BJ (cell line): ENCODE measurements at regions not wholly inside any gene's neighbourhood (a gene's known extent, or its start where the extent isn't known, plus 50 kb on each side); places are given as distances from the start of the nearest gene placed in this dataset.
"Not testable (repeated sequence)": the region's sequence is repeated elsewhere in the genome, so short reads cannot be mapped to it uniquely, and the experiment has no call there.

ENCODE experiments used
- CTCF ChIA-PET: fragments of 350-600 bp; formaldehyde crosslinking; extraction: SDS; loops from one replicate; lab custom pipeline; 2021; ENCODE audit warnings: antibody characterized with exemption, inconsistent platforms; lab: Yijun Ruan, JAX
- POLR2A ChIA-PET: fragments of 300-600 bp; sonication (Branson Sonifier 250); formaldehyde crosslinking; extraction: SDS; loops from one replicate; lab custom pipeline; 2021; ENCODE audit warnings: antibody characterized with exemption; lab: Charles Lee
- DNase-seq: peaks from one replicate; pipeline ENCODE4 v3.0.0-alpha.2; 2011; ENCODE audit warnings: low read depth
- H3K27me3 ChIP-seq: 2 replicates; pipeline ENCODE4 v1.6.0; 2011; ENCODE audit warnings: low read length; ENCODE audit not compliant: control insufficient read depth, insufficient read depth
- H3K36me3 ChIP-seq: 2 replicates; pipeline ENCODE4 v1.5.1; 2011; ENCODE audit warnings: low read length; ENCODE audit not compliant: control insufficient read depth, insufficient read depth
- H3K4me3 ChIP-seq: 2 replicates; pipeline ENCODE4 v1.5.1; 2011; ENCODE audit warnings: low read depth, mild to moderate bottlenecking, control low read depth, low read length
- CTCF ChIP-seq: IDR thresholded peaks from 2 replicates; pipeline ENCODE4 v1.5.1; 2011; ENCODE audit warnings: low read depth, mild to moderate bottlenecking, control low read depth, inconsistent platforms, low read length, moderate library complexity; ENCODE audit not compliant: insufficient read depth

DNA sequence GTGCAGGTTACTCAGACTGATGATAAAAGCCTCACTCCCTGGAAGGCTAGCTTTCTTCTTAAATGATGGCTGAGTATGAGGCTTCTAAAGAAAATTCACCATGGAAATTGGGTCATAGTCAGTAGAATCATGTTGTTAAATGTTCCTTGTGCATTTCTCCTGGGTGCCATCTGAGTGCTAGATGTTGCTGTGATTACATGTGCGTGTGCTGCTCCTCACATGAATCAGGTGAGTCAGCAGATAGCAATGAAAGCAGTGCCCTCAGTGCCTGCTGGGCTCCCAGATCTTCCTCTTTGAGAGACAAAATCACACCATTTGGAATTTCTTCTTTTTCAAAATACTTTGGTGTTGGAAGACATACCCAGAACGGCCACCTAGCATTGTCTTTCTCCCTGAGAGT is 331.7 kb downstream of the XPNPEP1 start:
- H3K27me3 ChIP-seq = no peaks in the 10 kb centered on the region
- POLR2A ChIA-PET = no interaction called here

DNA sequence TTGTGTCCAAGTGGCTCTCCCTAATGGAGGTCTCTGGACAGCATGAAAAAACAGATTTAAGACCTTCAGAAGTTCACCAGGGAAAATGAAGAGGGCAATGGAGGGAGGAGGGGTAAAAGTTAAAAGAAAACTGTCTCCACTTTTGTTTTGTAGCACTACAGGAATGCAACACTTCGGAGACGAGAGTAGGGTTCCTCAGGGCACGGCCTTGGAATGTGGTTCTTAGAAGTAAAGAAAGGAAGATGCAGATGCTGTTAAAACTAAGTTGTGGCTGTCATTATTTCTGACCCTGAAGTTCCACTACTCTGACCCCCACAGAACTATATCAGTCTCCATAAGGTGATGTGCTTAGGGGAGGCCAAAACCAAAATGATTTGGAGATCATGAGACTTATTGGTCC is 335.1 kb downstream of the XPNPEP1 start:
- no peak for TF ChIP-seq CTCF
- ChIA-PET POLR2A (no interaction called here), CTCF (no interaction called here)
- no peaks in the 10 kb centered on the region for H3K36me3 ChIP-seq
- DNase-seq = no peak
- H3K4me3 ChIP-seq = no peak overlapping the region
- no peaks in the 10 kb centered on the region for H3K27me3 ChIP-seq

More for the DNA sequence above, 331.7 kb downstream of the XPNPEP1 start:
- Histone ChIP-seq H3K4me3 (no peak overlapping the region), H3K36me3 (no peaks in the 10 kb centered on the region)
- CTCF ChIA-PET = no interaction called here
- DNase-seq = no peak
- TF ChIP-seq CTCF = no peak

GRCh38 chr10:109587366-109587765 is 335.9 kb downstream of the XPNPEP1 start:
- ChIA-PET CTCF (no interaction called here), POLR2A (no interaction called here)
- Histone ChIP-seq H3K36me3 (no peaks in the 10 kb centered on the region), H3K4me3 (no peak overlapping the region), H3K27me3 (no peaks in the 10 kb centered on the region)
- DNase-seq = no peak
- TF ChIP-seq CTCF = no peak

- no peaks in the 10 kb centered on the region for H3K27me3 ChIP-seq
- ChIA-PET CTCF (no interaction called here), POLR2A (no interaction called here)
- no peaks in the 10 kb centered on the region for H3K36me3 ChIP-seq
- no peak for DNase-seq
- no peak overlapping the region for H3K4me3 ChIP-seq
- no peak for TF ChIP-seq CTCF
Observed at GRCh38 chr10:109556399-109556798, 366.9 kb downstream of the XPNPEP1 start.

DNA sequence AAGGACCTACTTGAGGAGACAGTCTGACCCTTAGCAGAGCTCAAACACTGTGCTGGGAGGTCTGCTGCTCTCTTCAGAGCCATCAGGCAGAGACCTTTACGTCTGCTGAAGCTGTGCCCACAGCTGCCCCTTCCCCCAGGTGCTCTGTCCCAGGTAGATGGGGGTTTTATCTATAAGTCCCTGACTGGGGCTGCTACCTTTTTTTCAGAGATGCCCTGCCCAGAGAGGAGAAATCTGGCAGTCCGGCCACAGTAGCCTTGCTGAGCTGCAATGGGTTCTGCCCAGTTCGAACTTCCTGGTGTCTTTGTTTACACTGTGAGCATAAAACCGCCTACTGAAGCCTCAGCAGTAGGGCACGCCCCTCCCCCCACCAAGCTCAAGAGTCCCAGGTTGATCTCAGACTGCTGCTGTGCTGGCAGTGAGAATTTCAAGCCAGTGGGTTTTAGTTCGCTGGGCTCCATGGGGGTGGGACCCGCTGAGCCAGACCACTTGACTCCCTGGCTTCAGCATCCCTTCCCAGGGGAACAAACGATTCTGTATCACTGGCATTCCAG is 381.2 kb downstream of the XPNPEP1 start:
- H3K4me3 ChIP-seq, H3K36me3 ChIP-seq, POLR2A ChIA-PET, DNase-seq, H3K27me3 ChIP-seq, CTCF ChIA-PET: not testable (repeated sequence)

DNA sequence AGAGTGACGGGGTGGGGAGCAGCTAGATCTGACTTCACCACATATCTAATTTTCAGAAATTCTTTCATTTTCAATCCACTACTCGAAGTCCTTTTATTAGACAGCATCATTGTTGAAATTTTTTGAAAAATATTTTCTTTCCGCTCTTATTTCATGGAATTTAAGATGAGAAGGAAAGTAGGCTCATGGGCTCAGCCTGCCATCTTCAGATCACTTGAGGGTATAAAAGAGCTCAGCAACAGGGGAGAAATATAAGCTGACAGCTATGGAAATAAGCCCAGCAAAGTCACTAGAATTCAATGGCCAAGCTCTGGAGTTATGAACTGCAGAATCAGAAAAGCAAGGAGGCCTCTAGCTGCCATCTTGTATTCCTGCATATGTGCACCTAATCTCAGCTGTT is 389.1 kb downstream of the XPNPEP1 start:
- TF ChIP-seq CTCF = no peak
- no peaks in the 10 kb centered on the region for H3K27me3 ChIP-seq
- H3K36me3 ChIP-seq = no peaks in the 10 kb centered on the region
- no peak for DNase-seq
- ChIA-PET POLR2A (no interaction called here), CTCF (no interaction called here)
- no peak overlapping the region for H3K4me3 ChIP-seq
